Effector memory CD8-positive, alpha-beta T cell (primary cell): ENCODE measurements at regions not wholly inside any gene's neighbourhood (a gene's known extent, or its start where the extent isn't known, plus 50 kb on each side); places are given as distances from the start of the nearest gene placed in this dataset.

ENCODE experiments used
- ATAC-seq: fragments of 150-1000 bp; cut with Tn5 transposase; replicated peaks from 2 replicates; pipeline ENCODE4 v1.10.0; 2021; ENCODE audit warnings: mild to moderate bottlenecking, moderate library complexity
- DNase-seq, 3 experiments: peaks; one replicate each; pipeline ENCODE4 v3.0.0; 2021
- H3K27ac Mint-ChIP-seq, 2 donors: one replicate each; pipeline ENCODE4 v1.8.0; 2022; ENCODE audit warnings: mild to moderate bottlenecking in 2 of 2, mixed read lengths in 2 of 2, moderate library complexity in 2 of 2
- H3K27me3 Mint-ChIP-seq, 2 donors: one replicate each; pipeline ENCODE4 v1.8.0; 2022; ENCODE audit warnings: mixed read lengths in 2 of 2
- H3K36me3 Mint-ChIP-seq: one replicate; pipeline ENCODE4 v1.8.0; 2022; ENCODE audit warnings: mild to moderate bottlenecking, moderate library complexity, mixed read lengths; ENCODE audit not compliant: insufficient read depth
- H3K4me1 Mint-ChIP-seq, 2 donors: one replicate each; pipeline ENCODE4 v1.8.0; 2022; ENCODE audit warnings: low read depth in 2 of 2, mixed read lengths in 2 of 2
- H3K4me3 Mint-ChIP-seq, 2 donors: one replicate each; pipeline ENCODE4 v1.8.0; 2022; ENCODE audit warnings: mild to moderate bottlenecking in 2 of 2, mixed read lengths in 2 of 2, moderate library complexity in 2 of 2
- H3K9me3 Mint-ChIP-seq, 2 donors: one replicate each; pipeline ENCODE4 v1.8.0; 2022; ENCODE audit warnings: mixed read lengths in 2 of 2

- H3K36me3 Mint-ChIP-seq = peaks cover 5% of the 10 kb centered on the region
- peak overlapping the region in 1 of 2 donors; percentile 34 for H3K4me3 Mint-ChIP-seq
- no peak for ATAC-seq
- peaks cover 23 to 27% of the 10 kb centered on the region in 2 donors for H3K4me1 Mint-ChIP-seq
- no peak overlapping the region for H3K27ac Mint-ChIP-seq
- H3K27me3 Mint-ChIP-seq = no peaks in the 10 kb centered on the region
- no peak for DNase-seq
- no peaks in the 10 kb centered on the region for H3K9me3 Mint-ChIP-seq
Measured at GRCh38 chr6:111996144-111996865, 57.6 kb upstream of the CCN6 start.

- H3K4me3 Mint-ChIP-seq = peak overlapping the region; percentile 34 to 35
- ATAC-seq (peak; percentile 81), DNase-seq (peak; percentile 69 to 73 (median 71))
Measured at GRCh38 chr6:111997078-111997852, 56.6 kb upstream of the CCN6 start.

GRCh38 chr6:111997853-111998208, 56.1 kb upstream of the CCN6 start:
- ATAC-seq (no peak), DNase-seq (no peak)

More at GRCh38 chr6:111997078-111997852, 56.6 kb upstream of the CCN6 start:
- Mint-ChIP-seq H3K36me3 (peaks cover 5% of the 10 kb centered on the region), H3K9me3 (no peaks in the 10 kb centered on the region), H3K27ac (peak overlapping the region in 1 of 2 donors; percentile 44), H3K4me1 (peaks cover 21 to 22% of the 10 kb centered on the region in 2 donors), H3K27me3 (no peaks in the 10 kb centered on the region)

GRCh38 chr6:112002307-112002706, 51.6 kb upstream of the CCN6 start:
- no peak overlapping the region for H3K27ac Mint-ChIP-seq
- H3K36me3 Mint-ChIP-seq = peaks cover 2% of the 10 kb centered on the region
- no peaks in the 10 kb centered on the region for H3K27me3 Mint-ChIP-seq
- H3K4me1 Mint-ChIP-seq = peaks cover 0 to 9% of the 10 kb centered on the region in 2 donors
- H3K9me3 Mint-ChIP-seq = no peaks in the 10 kb centered on the region
- DNase-seq (no peak), ATAC-seq (no peak)
- H3K4me3 Mint-ChIP-seq = no peak overlapping the region

More at GRCh38 chr6:111997853-111998208, 56.1 kb upstream of the CCN6 start:
- H3K27ac Mint-ChIP-seq = no peak overlapping the region
- no peak overlapping the region for H3K4me3 Mint-ChIP-seq
- peaks cover 15 to 16% of the 10 kb centered on the region in 2 donors for H3K4me1 Mint-ChIP-seq
- H3K27me3 Mint-ChIP-seq = no peaks in the 10 kb centered on the region
- H3K36me3 Mint-ChIP-seq = peaks cover 5% of the 10 kb centered on the region
- H3K9me3 Mint-ChIP-seq = no peaks in the 10 kb centered on the region
